Prostate gland (tissue), 2 donors: ENCODE measurements at regions not wholly inside any gene's neighbourhood (a gene's known extent, or its start where the extent isn't known, plus 50 kb on each side); places are given as distances from the start of the nearest gene placed in this dataset.
A peak's percentile ranks its signal among the peaks of the same experiment; 100 is the strongest.

ENCODE experiments used
- DNase-seq: peaks from one replicate; pipeline ENCODE4 v3.0.0-alpha.2; 2019; ENCODE audit warnings: low spot score
- H3K27ac ChIP-seq, 2 donors: fragments of 200-600 bp; sonication (generic); 2 replicates each; pipeline ENCODE4 v1.5.1; 2017 to 2019
- H3K27me3 ChIP-seq: fragments of 200-600 bp; sonication (generic); replicated peaks from 2 replicates; pipeline ENCODE4 v1.5.1; 2019; ENCODE audit not compliant: insufficient read depth
- H3K36me3 ChIP-seq, 2 donors: fragments of 200-600 bp; sonication (generic); 1 replicate in 1 of 2; 2 replicates in 1 of 2; pipeline versions ENCODE4 v1.5.1 to v1.8.1; 2017 to 2019
- H3K4me1 ChIP-seq: fragments of 200-600 bp; sonication (generic); replicated peaks from 2 replicates; pipeline ENCODE4 v1.5.1; 2019
- H3K4me3 ChIP-seq, 2 donors: fragments of 200-600 bp; sonication (generic); 2 replicates each; pipeline ENCODE4 v1.5.1; 2017 to 2019
- H3K9me3 ChIP-seq: fragments of 200-600 bp; sonication (generic); 2 replicates; pipeline ENCODE4 v1.5.1; 2017
- CTCF ChIP-seq, 4 experiments: fragments of 200-600 bp in 2 of 4; fragments of 450-650 bp in 2 of 4; sonication (generic) in 2 of 4; IDR thresholded peaks; 1 replicate in 3 of 4; 2 replicates in 1 of 4; pipeline ENCODE4 v1.5.1; 2016 to 2019; ENCODE audit warnings: antibody characterized with exemption in 4 of 4, mild to moderate bottlenecking in 2 of 4, moderate library complexity in 2 of 4
- POLR2A ChIP-seq: fragments of 450-650 bp; IDR thresholded peaks from one replicate; pipeline ENCODE4 v1.6.1; 2016; ENCODE audit warnings: antibody characterized with exemption, mild to moderate bottlenecking
- POLR2AphosphoS5 ChIP-seq: sonication (generic); formaldehyde crosslinking; IDR thresholded peaks from one replicate; pipeline ENCODE4 v1.6.1; 2017; ENCODE audit warnings: antibody characterized with exemption
- WGBS: methylation state at CpG from one replicate; pipeline ENCODE4 v1.1.5; 2018; 5-methylcytosine and 5-hydroxymethylcytosine counted together
- intact Hi-C: fragments of 100-400 bp; cut with DNase I; formaldehyde crosslinking; loops from one replicate; pipeline ENCODE4 v1.14.2; 2022

- Histone ChIP-seq H3K36me3 (no peaks in the 10 kb centered on the region), H3K4me3 (no peak overlapping the region), H3K27me3 (no peaks in the 10 kb centered on the region), H3K9me3 (no peaks in the 10 kb centered on the region), H3K27ac (no peak overlapping the region), H3K4me1 (no peaks in the 10 kb centered on the region)
- TF ChIP-seq POLR2AphosphoS5, result no peak
- peak; percentile 39 to 79 (median 72) for TF ChIP-seq CTCF (IDR thresholded peaks at IDR 0.05)
- 20% methylated on average over 4 of the region's 4 CpGs for WGBS
- intact Hi-C loops, result loop anchor here (2.0 kb wide), 1 partner anchor 381 kb away; no protein-coding TSS in a partner anchor
- DNase-seq, result peak; percentile 49
Measured at GRCh38 chr4:64539234-64539849, 130.1 kb upstream of the TECRL start.

- no peak for DNase-seq
Measured at GRCh38 chr4:64538219-64538618, 129.0 kb upstream of the TECRL start.

GRCh38 chr4:64533637-64534036 lies 124.4 kb upstream of the TECRL start:
- H3K36me3 ChIP-seq, result no peaks in the 10 kb centered on the region
- DNase-seq, result no peak
- WGBS, result 86% methylated on average over 3 of the region's 3 CpGs
- TF ChIP-seq CTCF (IDR thresholded peaks at IDR 0.05) (no peak), POLR2A (no peak), POLR2AphosphoS5 (no peak)
- H3K4me3 ChIP-seq, result no peak overlapping the region
- H3K27ac ChIP-seq, result no peak overlapping the region
- intact Hi-C loops, result no loop called here
- H3K4me1 ChIP-seq, result no peaks in the 10 kb centered on the region
- no peaks in the 10 kb centered on the region for H3K9me3 ChIP-seq
- no peaks in the 10 kb centered on the region for H3K27me3 ChIP-seq

More at GRCh38 chr4:64538219-64538618, 129.0 kb upstream of the TECRL start:
- TF ChIP-seq POLR2A (no peak), POLR2AphosphoS5 (no peak), CTCF (IDR thresholded peaks at IDR 0.05) (no peak)
- intact Hi-C loops, result loop anchor here (2.0 kb wide), 1 partner anchor 379 kb away; no protein-coding TSS in a partner anchor
- Histone ChIP-seq H3K4me1 (no peaks in the 10 kb centered on the region), H3K4me3 (no peak overlapping the region), H3K36me3 (no peaks in the 10 kb centered on the region), H3K9me3 (no peaks in the 10 kb centered on the region), H3K27ac (no peak overlapping the region), H3K27me3 (no peaks in the 10 kb centered on the region)
- 78% methylated on average over 8 of the region's 8 CpGs for WGBS

- H3K4me1 ChIP-seq, result no peaks in the 10 kb centered on the region
- no peaks in the 10 kb centered on the region for H3K36me3 ChIP-seq
- no peak overlapping the region for H3K27ac ChIP-seq
- TF ChIP-seq CTCF (IDR thresholded peaks at IDR 0.05) (no peak), POLR2AphosphoS5 (no peak), POLR2A (no peak)
- no peak overlapping the region for H3K4me3 ChIP-seq
- intact Hi-C loops, result no loop called here
- WGBS, result 77% methylated on average over 2 of the region's 2 CpGs
- no peak for DNase-seq
- no peaks in the 10 kb centered on the region for H3K27me3 ChIP-seq
- H3K9me3 ChIP-seq, result no peaks in the 10 kb centered on the region
Measured at GRCh38 chr4:64533159-64533558, 123.9 kb upstream of the TECRL start.

- WGBS, result 40% methylated on average over 2 of the region's 2 CpGs
- Histone ChIP-seq H3K36me3 (no peaks in the 10 kb centered on the region), H3K9me3 (no peaks in the 10 kb centered on the region), H3K27ac (no peak overlapping the region), H3K27me3 (no peaks in the 10 kb centered on the region), H3K4me3 (no peak overlapping the region), H3K4me1 (no peaks in the 10 kb centered on the region)
- intact Hi-C loops, result no loop called here
- no peak for TF ChIP-seq POLR2A
- no peak for TF ChIP-seq CTCF (IDR thresholded peaks at IDR 0.05)
- no peak for TF ChIP-seq POLR2AphosphoS5
- DNase-seq, result no peak
Measured at GRCh38 chr4:64520421-64520820, 111.2 kb upstream of the TECRL start.
